ENCODE measurements at regions not wholly inside any gene's neighbourhood (a gene's known extent, or its start where the extent isn't known, plus 50 kb on each side); places are given as distances from the start of the nearest gene placed in this dataset.

GRCh38 chr3:72628065-72628464, 220.2 kb downstream of the SHQ1 start:
- no peak overlapping the region for H3K9ac ChIP-seq (ENCODE audit: extremely low read depth, low read length, poor library complexity, severe bottlenecking)
- no peaks in the 10 kb centered on the region for H3K36me3 Mint-ChIP-seq (ENCODE audit: low read depth)
- peaks cover 21% of the 10 kb centered on the region for H3K4me1 Mint-ChIP-seq
- H3K27me3 ChIP-seq (ENCODE audit: control insufficient read depth, insufficient read depth, low read length, poor library complexity, severe bottlenecking) = no peaks in the 10 kb centered on the region
- WGBS, 2 experiments (ENCODE audit: insufficient coverage in 1 of 2, insufficient read length in 1 of 2) = 86 to 92% methylated on average over 2 to 6 of the region's 6 CpGs
- peaks cover 10% of the 10 kb centered on the region for H3K4me1 ChIP-seq (ENCODE audit: control insufficient read depth, insufficient read depth, low read length)
- H3K36me3 ChIP-seq (ENCODE audit: control insufficient read depth, insufficient read depth, low read length) = no peaks in the 10 kb centered on the region
- no peak for TF ChIP-seq CTCF (conservative IDR thresholded peaks at IDR 0.05)
- H3K4me3 Mint-ChIP-seq = no peak overlapping the region
- no peak overlapping the region for H3K27ac ChIP-seq (ENCODE audit: low read depth, low read length)
- H3K4me3 ChIP-seq (ENCODE audit: low read length) = no peak overlapping the region
- no peak overlapping the region for H3K27ac Mint-ChIP-seq
- H3K27me3 Mint-ChIP-seq (ENCODE audit: insufficient read depth) = no peaks in the 10 kb centered on the region
- no peak for DNase-seq
- H3K9me3 ChIP-seq (ENCODE audit: control insufficient read depth, low read length) = peaks cover 7% of the 10 kb centered on the region
- H3K9me3 Mint-ChIP-seq = peaks cover 9% of the 10 kb centered on the region

GRCh38 chr3:72627271-72627670, 221.0 kb downstream of the SHQ1 start:
- H3K9me3 ChIP-seq (ENCODE audit: control insufficient read depth, low read length) = peaks cover 5% of the 10 kb centered on the region
- no peak overlapping the region for H3K9ac ChIP-seq (ENCODE audit: extremely low read depth, low read length, poor library complexity, severe bottlenecking)
- 96 to 100% methylated on average over 2 to 4 of the region's 4 CpGs for WGBS, 2 experiments (ENCODE audit: insufficient coverage in 1 of 2, insufficient read length in 1 of 2)
- H3K27ac ChIP-seq (ENCODE audit: low read depth, low read length) = no peak overlapping the region
- Mint-ChIP-seq H3K4me1 (peaks cover 21% of the 10 kb centered on the region), H3K27ac (no peak overlapping the region), H3K27me3 (ENCODE audit: insufficient read depth) (no peaks in the 10 kb centered on the region), H3K4me3 (no peak overlapping the region), H3K36me3 (ENCODE audit: low read depth) (no peaks in the 10 kb centered on the region), H3K9me3 (peaks cover 7% of the 10 kb centered on the region)
- DNase-seq = no peak
- H3K4me1 ChIP-seq (ENCODE audit: control insufficient read depth, insufficient read depth, low read length) = peaks cover 10% of the 10 kb centered on the region
- no peak for TF ChIP-seq CTCF (conservative IDR thresholded peaks at IDR 0.05)
- H3K27me3 ChIP-seq (ENCODE audit: control insufficient read depth, insufficient read depth, low read length, poor library complexity, severe bottlenecking) = no peaks in the 10 kb centered on the region
- no peaks in the 10 kb centered on the region for H3K36me3 ChIP-seq (ENCODE audit: control insufficient read depth, insufficient read depth, low read length)
- no peak overlapping the region for H3K4me3 ChIP-seq (ENCODE audit: low read length)

GRCh38 chr3:72625602-72626337, 222.5 kb downstream of the SHQ1 start:
- Mint-ChIP-seq H3K4me3 (no peak overlapping the region), H3K36me3 (ENCODE audit: low read depth) (no peaks in the 10 kb centered on the region), H3K9me3 (no peaks in the 10 kb centered on the region), H3K27me3 (ENCODE audit: insufficient read depth) (no peaks in the 10 kb centered on the region), H3K27ac (peak overlapping the region; percentile 69), H3K4me1 (peaks cover 21% of the 10 kb centered on the region)
- no peak overlapping the region for H3K9ac ChIP-seq (ENCODE audit: extremely low read depth, low read length, poor library complexity, severe bottlenecking)
- H3K36me3 ChIP-seq (ENCODE audit: control insufficient read depth, insufficient read depth, low read length) = no peaks in the 10 kb centered on the region
- no peak for DNase-seq
- 91 to 93% methylated on average over 11 to 14 of the region's 14 CpGs for WGBS, 2 experiments (ENCODE audit: insufficient coverage in 1 of 2, insufficient read length in 1 of 2)
- peak overlapping the region; percentile 66 for H3K4me3 ChIP-seq (ENCODE audit: low read length)
- no peak overlapping the region for H3K27ac ChIP-seq (ENCODE audit: low read depth, low read length)
- no peaks in the 10 kb centered on the region for H3K27me3 ChIP-seq (ENCODE audit: control insufficient read depth, insufficient read depth, low read length, poor library complexity, severe bottlenecking)
- no peak for TF ChIP-seq CTCF (conservative IDR thresholded peaks at IDR 0.05)
- H3K9me3 ChIP-seq (ENCODE audit: control insufficient read depth, low read length) = no peaks in the 10 kb centered on the region
- peaks cover 10% of the 10 kb centered on the region for H3K4me1 ChIP-seq (ENCODE audit: control insufficient read depth, insufficient read depth, low read length)
